Progenitor cell of endocrine pancreas (in vitro differentiated cells): ENCODE measurements at regions not wholly inside any gene's neighbourhood (a gene's known extent, or its start where the extent isn't known, plus 50 kb on each side); places are given as distances from the start of the nearest gene placed in this dataset.

Experiments
- DNase-seq: peaks from one replicate; pipeline ENCODE4 v3.0.0; 2021; ENCODE audit warnings: low spot score; ENCODE audit not compliant: unreplicated experiment
- H3K27ac Mint-ChIP-seq: 2 replicates; pipeline ENCODE4 v1.8.0; 2021; ENCODE audit warnings: mild to moderate bottlenecking, moderate library complexity, mixed read lengths
- H3K27me3 Mint-ChIP-seq: 2 replicates; pipeline ENCODE4 v1.8.0; 2021; ENCODE audit warnings: mixed read lengths
- H3K36me3 Mint-ChIP-seq: 2 replicates; pipeline ENCODE4 v1.8.0; 2022; ENCODE audit warnings: mixed read lengths; ENCODE audit not compliant: insufficient read depth
- H3K4me1 Mint-ChIP-seq: 2 replicates; pipeline ENCODE4 v1.8.0; 2021; ENCODE audit warnings: low read depth, mixed read lengths
- H3K4me3 Mint-ChIP-seq: 2 replicates; pipeline ENCODE4 v1.8.0; 2021; ENCODE audit warnings: low read depth, mild to moderate bottlenecking, moderate library complexity, mixed read lengths
- H3K9me3 Mint-ChIP-seq: 2 replicates; pipeline ENCODE4 v1.8.0; 2021; ENCODE audit warnings: low read depth, mixed read lengths
- TF ChIP-seq, protein P1 (sequence below): fragments of 200-600 bp; sonication (generic); IDR thresholded peaks from one replicate; pipeline ENCODE4 v1.5.0; 2021; ENCODE audit warnings: antibody characterized with exemption, mild to moderate bottlenecking; ENCODE audit not compliant: unreplicated experiment

GRCh38 chr10:83988435-83988834, 150.9 kb upstream of the GHITM start:
- H3K36me3 Mint-ChIP-seq = no peaks in the 10 kb centered on the region
- peaks cover under 1% of the 10 kb centered on the region for H3K4me1 Mint-ChIP-seq
- no peak overlapping the region for H3K27ac Mint-ChIP-seq
- TF ChIP-seq, protein P1, sequence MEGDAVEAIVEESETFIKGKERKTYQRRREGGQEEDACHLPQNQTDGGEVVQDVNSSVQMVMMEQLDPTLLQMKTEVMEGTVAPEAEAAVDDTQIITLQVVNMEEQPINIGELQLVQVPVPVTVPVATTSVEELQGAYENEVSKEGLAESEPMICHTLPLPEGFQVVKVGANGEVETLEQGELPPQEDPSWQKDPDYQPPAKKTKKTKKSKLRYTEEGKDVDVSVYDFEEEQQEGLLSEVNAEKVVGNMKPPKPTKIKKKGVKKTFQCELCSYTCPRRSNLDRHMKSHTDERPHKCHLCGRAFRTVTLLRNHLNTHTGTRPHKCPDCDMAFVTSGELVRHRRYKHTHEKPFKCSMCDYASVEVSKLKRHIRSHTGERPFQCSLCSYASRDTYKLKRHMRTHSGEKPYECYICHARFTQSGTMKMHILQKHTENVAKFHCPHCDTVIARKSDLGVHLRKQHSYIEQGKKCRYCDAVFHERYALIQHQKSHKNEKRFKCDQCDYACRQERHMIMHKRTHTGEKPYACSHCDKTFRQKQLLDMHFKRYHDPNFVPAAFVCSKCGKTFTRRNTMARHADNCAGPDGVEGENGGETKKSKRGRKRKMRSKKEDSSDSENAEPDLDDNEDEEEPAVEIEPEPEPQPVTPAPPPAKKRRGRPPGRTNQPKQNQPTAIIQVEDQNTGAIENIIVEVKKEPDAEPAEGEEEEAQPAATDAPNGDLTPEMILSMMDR = no peak
- no peaks in the 10 kb centered on the region for H3K9me3 Mint-ChIP-seq
- no peak overlapping the region for H3K4me3 Mint-ChIP-seq
- DNase-seq = no peak
- H3K27me3 Mint-ChIP-seq = no peaks in the 10 kb centered on the region

GRCh38 chr10:83990126-83990525, 149.2 kb upstream of the GHITM start:
- Mint-ChIP-seq H3K4me1 (no peaks in the 10 kb centered on the region), H3K27me3 (no peaks in the 10 kb centered on the region), H3K9me3 (no peaks in the 10 kb centered on the region), H3K4me3 (no peak overlapping the region), H3K27ac (no peak overlapping the region), H3K36me3 (no peaks in the 10 kb centered on the region)
- TF ChIP-seq, protein P1 = no peak
- no peak for DNase-seq

DNA sequence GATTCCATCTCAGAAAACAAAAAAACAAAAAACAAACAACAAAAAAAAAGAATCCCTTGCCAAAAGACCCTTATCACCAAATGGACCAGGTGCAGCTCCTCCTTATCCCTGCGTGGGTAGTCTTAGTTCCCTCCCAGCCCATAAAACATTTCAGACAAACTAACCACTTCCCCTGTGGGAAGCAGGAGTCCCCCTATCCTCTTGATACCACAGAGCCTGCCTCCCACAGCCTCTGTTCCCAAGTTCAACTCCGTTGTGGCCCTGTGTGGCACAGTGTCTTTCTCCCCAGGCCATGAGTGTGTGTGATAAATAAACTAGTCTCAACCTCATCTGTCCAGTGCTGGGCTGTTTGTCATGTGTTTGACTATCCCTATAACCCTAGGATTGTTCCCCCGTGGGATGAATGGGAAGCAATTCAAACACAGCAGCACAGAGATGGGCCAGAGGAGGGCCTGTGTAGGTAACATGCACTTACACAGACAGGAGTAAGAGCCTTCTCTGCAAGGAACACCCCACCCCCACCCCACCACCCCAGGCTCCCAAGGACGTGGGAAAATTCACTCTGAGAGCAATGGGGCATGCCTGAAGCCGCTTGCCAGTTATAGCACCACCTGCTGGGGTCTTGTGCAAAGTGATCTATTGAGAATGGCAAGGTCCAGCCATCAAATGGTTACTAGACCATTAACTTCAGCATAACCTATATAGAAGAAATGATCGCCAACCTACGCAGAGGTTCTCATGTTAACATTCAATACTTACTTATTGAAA, 147.1 kb upstream of the GHITM start:
- no peak overlapping the region for H3K27ac Mint-ChIP-seq

DNA sequence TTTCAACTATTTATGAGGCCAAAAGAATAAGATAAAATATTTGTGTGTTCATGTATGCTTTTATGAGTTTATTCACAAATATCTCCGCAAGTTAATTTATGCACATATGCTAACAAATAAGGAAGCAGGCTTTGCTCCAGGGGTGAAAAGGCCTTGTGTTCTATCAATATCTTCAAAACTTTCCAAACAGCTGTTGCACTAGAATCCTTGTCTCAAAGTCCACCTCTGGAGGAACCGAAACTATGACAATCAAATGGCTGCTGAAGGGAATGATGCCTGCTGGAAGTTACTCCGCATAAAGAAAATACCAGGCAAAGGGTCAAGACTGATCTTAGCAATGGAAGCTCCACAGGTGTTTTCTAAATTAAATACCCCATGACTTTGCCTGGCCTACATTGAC, 145.0 kb upstream of the GHITM start:
- Mint-ChIP-seq H3K4me3 (no peak overlapping the region), H3K4me1 (no peaks in the 10 kb centered on the region), H3K27ac (no peak overlapping the region), H3K27me3 (peaks cover 5% of the 10 kb centered on the region), H3K36me3 (no peaks in the 10 kb centered on the region), H3K9me3 (no peaks in the 10 kb centered on the region)
- TF ChIP-seq, protein P1 = no peak
- DNase-seq = no peak

More for the DNA sequence above, 147.1 kb upstream of the GHITM start:
- no peaks in the 10 kb centered on the region for H3K27me3 Mint-ChIP-seq
- H3K36me3 Mint-ChIP-seq = no peaks in the 10 kb centered on the region
- DNase-seq = peak; percentile 14
- H3K4me3 Mint-ChIP-seq = no peak overlapping the region
- no peaks in the 10 kb centered on the region for H3K4me1 Mint-ChIP-seq
- TF ChIP-seq, protein P1 = peak; percentile 61
- H3K9me3 Mint-ChIP-seq = no peaks in the 10 kb centered on the region

DNA sequence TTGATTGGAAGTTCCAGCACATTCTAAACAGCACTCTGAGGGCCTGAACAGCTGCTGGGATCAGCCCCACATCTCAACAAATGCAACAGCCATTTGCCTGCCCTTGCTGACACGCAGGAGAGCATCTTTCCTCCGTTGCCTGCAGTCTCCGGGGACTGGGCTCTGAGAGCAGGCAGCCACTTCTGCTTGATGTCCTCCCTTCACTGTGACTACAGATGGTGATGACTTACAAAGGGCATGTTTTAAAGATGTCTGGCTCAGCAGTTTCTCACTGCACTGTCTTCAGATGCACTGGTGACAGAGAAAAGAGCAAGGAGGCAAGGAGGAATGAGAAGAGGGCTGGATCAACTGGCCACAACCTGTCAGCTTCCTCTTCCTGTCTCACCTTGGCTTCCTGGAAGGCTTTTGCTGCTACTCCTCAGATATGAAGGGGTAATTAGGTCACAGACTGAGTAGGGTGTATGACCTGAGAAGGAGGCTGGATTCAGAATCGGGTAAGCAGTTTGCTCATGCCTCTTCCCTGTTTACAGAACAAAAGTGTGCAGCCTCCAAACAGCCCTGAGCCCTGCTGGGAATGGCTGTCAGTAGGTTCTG, 143.5 kb upstream of the GHITM start:
- Mint-ChIP-seq H3K27ac (no peak overlapping the region), H3K27me3 (peaks cover 5% of the 10 kb centered on the region), H3K36me3 (no peaks in the 10 kb centered on the region), H3K4me1 (no peaks in the 10 kb centered on the region), H3K9me3 (no peaks in the 10 kb centered on the region), H3K4me3 (no peak overlapping the region)
- TF ChIP-seq, protein P1 = no peak
- no peak for DNase-seq
